HG03378 (cell line): ENCODE measurements at regions not wholly inside any gene's neighbourhood (a gene's known extent, or its start where the extent isn't known, plus 50 kb on each side); places are given as distances from the start of the nearest gene placed in this dataset.
A peak's percentile ranks its signal among the peaks of the same experiment; 100 is the strongest.

Source experiments
- ATAC-seq: cut with Tn5 transposase; IDR thresholded peaks from one replicate; pipeline ENCODE4 v1.9.1; 2021; ENCODE audit warnings: mild to moderate bottlenecking, moderate library complexity; ENCODE audit not compliant: unreplicated experiment

DNA sequence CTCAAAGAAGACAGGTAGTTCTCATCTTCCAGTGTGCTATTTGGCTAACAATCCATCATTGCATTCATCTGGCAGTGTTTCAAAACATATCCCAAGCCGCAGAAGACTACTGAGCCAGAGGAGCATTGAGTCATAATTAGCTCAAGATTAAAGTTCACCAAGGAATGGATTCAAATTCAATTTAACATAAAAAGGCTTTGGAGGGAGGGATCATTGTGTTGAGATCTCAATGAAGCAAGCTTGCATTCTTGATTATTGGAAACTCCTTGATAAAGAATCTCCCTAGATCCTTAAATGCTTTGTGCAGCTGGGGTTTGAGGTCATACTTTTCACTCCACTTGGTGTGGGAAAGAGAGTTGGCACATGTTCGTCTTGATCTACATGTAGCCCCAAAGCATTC, 142.8 kb upstream of the SEMA3A start:
- ATAC-seq = no peak

- no peak for ATAC-seq
These were observed 142.2 kb upstream of the SEMA3A start for GRCh38 chr7:84336766-84337165.

DNA sequence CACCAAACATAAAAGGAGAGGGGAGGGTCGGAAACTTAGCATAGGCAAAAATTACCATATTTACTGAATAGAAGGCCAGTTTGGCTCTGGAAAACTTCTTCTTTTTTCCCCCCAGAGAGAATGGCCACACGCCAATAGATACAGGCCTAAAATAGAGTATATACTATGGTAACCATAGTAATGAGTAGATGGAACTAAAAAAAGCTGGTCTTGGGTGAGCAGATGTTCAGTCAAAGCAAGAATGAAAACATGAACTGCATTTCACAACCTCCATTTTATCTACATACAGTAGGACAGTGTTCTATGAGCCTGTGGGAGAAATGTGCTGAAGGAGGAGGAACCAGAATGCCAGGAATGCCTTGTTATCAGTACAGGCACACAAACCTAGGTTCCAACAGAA, 141.7 kb upstream of the SEMA3A start:
- ATAC-seq = peak; percentile 72

- no peak for ATAC-seq
These were observed 137.0 kb upstream of the SEMA3A start for GRCh38 chr7:84331616-84332015.

DNA sequence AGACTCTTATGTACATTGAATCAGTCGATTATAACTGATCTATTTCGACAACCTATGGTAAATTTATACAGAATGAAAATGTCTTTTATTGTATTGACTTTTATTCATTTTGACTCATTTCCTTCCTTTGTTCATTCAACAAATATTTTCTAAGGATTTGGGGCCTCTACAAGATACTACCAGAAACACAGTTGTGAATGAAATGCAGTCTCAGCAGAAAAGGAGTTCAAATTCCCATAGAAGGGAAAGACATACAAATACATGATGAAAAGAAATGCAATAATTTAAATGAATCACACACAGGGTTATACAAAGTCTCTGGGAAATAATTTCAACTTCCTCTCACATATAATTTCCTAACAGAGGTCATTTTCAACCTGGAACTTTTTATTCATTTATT, 134.0 kb upstream of the SEMA3A start:
- ATAC-seq = no peak

- no peak for ATAC-seq
These were observed 129.6 kb upstream of the SEMA3A start for GRCh38 chr7:84324136-84324630.

GRCh38 chr7:84317536-84317935, 122.9 kb upstream of the SEMA3A start:
- ATAC-seq = no peak

DNA sequence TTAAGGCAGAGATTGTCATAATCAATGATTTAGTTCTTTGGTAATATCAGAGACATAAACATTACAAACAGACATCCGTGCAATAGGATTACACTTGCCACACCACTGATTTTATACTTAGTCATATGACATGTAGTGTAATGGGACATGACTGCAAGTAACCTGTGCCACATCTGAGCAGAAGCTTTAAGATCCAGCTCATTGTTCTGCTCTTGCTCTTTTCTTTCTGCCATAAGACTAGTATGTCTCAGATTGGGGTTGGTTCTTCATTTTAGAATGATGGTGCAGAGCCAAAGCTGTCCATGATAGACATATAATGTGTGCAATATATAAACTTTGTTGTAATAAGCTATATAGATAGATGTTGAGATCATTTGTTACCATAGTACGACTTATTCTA, 119.7 kb upstream of the SEMA3A start:
- ATAC-seq = no peak

GRCh38 chr7:84304407-84304806, 109.8 kb upstream of the SEMA3A start:
- no peak for ATAC-seq

- ATAC-seq = no peak
These were observed 108.4 kb upstream of the SEMA3A start for GRCh38 chr7:84302949-84303348.

- no peak for ATAC-seq
These were observed 103.0 kb upstream of the SEMA3A start for GRCh38 chr7:84297616-84298015.

DNA sequence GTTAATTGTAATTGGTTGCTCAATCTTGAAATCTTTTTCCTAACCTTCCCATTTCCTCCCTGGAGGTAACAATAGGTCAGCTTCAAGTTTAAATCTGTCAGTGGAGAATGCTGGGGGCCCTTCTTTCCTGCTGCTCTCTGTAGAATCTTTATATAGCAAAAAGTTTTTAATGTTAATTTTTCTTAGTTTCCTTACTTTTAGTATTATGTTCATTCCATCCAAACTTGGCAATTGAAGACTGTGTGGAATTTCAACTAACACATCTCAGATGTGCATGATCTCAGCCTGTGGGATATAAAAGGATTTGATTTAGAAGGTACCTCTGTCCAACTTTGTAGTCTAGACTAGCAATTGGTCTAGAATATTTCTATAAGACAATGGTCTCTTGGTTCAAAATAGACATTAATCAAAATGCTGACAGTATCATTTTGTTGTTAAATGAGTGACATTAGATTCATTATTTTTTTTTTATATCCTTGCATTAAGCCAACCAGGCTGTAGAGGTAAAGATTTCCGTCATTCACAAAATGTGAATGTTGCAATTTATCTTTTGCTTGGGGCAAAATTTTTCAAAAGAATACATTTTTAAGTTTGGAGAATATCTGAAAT, 100.4 kb upstream of the SEMA3A start:
- ATAC-seq = no peak

GRCh38 chr7:84294391-84294790, 99.8 kb upstream of the SEMA3A start:
- ATAC-seq = no peak

GRCh38 chr7:84291756-84292155, 97.2 kb upstream of the SEMA3A start:
- no peak for ATAC-seq

- no peak for ATAC-seq
These were observed 89.2 kb upstream of the SEMA3A start for GRCh38 chr7:84283798-84284197.

- ATAC-seq = no peak
These were observed 86.9 kb upstream of the SEMA3A start for GRCh38 chr7:84281518-84281917.

- ATAC-seq = no peak
These were observed 83.1 kb upstream of the SEMA3A start for GRCh38 chr7:84277628-84278224.

- no peak for ATAC-seq
These were observed 79.5 kb upstream of the SEMA3A start for GRCh38 chr7:84274029-84274638.

DNA sequence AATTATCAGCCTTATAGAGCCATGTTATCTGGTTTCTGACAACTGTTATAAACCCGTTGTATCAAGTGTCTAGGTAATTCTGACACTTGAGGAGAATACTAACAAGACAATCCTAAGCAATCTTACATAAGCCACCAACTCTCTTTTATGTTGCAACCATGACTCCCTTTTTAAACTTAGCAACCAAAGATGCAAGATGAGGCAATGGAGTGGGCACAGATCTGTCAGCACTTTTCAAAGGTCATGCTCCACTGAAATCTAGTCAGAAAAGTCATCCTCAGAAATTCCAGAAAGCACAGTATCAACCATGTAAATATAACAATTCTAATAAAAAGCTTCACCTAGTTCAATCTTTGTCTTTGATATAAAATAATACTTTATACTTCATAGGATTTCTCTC, 77.0 kb upstream of the SEMA3A start:
- no peak for ATAC-seq

DNA sequence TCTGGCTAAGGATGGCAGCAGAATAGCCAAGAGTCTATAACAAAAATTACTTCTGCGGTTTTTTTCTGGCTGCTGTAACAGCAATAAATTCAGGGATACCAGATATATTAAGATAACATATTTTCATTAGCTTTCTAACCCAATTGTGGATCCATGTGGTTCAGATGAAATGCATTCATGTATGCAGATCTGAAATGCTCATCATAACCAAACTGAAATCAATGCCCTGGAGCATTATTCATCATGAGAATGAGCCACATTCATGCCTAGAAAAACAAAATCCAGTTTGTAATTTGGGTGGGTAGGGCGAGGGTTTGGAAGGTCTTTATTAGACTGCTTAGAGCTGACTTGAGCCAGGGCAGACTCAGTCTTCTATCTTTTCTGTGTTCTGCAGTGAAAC, 69.8 kb upstream of the SEMA3A start:
- no peak for ATAC-seq

DNA sequence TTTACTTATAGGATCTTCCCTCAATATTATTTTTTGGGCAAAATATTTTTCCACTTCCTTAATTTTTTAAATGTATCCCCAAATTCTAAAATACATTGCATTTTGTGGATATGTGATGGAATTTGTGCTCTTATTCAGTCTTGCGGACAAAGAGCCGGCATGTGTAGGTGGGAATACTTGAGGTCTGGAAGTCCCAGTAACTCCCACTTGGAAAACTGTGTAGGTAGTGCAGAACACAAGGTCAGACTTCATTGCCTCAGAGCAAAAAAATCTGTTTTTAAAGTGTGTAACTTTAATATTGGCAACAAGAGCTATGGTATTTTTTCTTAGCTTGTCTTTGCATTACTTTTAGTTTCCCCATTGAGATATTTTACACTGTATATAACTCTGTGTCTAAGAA, 68.5 kb upstream of the SEMA3A start:
- ATAC-seq = no peak

DNA sequence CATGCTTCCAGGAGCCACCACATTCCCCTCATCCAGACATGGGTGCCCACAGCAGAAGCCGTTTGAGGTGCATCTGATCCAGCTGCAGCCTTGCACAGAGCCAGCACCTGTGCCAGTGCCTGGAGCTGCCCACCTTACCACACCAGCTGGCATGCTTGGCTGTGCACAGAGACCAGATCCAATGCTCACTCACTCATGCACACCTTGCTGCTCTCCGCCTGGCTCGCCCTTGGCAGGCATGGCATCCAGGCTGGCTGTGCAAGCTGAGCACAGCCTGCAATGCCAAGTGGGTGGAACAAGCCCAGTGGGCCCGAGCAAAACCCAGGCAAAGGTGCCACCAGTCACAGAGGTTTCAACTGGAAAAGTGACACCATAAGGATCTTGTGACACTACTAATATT, 66.9 kb upstream of the SEMA3A start:
- ATAC-seq = no peak

DNA sequence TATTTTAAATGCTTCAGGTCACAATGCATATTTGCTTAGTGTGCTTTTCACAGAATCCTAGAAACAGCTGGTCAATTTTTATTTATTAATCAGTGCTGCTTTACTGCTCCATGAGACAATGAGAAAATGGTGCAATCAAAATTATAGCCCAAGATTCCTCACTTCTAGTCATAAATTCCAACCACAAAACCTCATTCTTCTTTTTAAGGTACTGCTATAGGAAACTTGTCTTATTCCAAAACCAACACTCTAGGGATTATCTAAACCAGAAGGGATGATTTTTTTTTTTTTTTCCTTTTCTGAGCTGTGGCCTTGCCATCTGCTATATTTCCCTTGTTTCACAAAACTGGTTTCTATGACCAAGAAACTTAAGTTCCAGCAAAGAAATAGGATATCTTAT, 64.0 kb upstream of the SEMA3A start:
- no peak for ATAC-seq
